ENCODE measurements at regions not wholly inside any gene's neighbourhood (a gene's known extent, or its start where the extent isn't known, plus 50 kb on each side); places are given as distances from the start of the nearest gene placed in this dataset.
"Not testable (repeated sequence)": the region's sequence is repeated elsewhere in the genome, so short reads cannot be mapped to it uniquely, and the experiment has no call there.

GRCh38 chr2:40564184-40564583 lies 112.3 kb upstream of the SLC8A1 start:
- no peak for DNase-seq (ENCODE audit: low read depth in 3 of 3)

DNA sequence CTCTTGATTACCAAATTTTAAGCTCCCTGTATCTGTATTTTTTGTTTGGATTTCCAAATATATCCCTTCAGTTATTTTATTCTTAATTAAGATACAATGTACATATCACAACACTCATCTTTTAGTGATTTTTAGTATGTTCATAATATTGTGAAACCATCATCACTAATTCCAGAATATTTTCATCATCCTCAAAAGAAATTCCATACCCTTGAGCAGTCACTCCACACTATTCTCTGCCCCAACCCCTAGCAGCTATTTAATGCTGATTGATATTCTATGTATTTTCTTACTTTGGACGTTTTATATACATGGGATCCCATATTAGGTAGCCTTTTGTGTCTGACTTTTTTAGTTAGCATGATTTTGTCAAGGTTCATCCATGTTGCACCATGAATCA lies 127.4 kb upstream of the SLC8A1 start:
- DNase-seq (ENCODE audit: low read depth in 3 of 3), result no peak

DNA sequence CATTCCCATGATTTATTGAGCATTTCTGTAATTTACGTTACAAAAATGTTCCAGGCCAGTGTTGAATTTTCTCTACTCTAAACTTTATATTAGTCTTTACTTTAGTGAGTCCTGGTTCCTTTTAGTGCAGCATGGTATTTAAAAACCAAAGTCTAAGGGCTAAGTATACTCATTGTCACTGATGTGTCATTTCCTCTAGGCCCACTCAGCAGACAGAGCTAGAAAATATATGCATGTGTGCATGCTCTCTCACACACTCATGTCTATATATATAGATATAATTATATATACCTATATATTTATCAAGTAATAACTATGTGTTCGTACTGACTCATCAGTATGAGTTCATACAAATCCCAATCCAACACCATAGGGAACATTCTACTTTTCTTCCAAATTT lies 132.5 kb upstream of the SLC8A1 start:
- DNase-seq (ENCODE audit: low read depth in 3 of 3), result no peak

GRCh38 chr2:40591774-40592173 lies 139.9 kb upstream of the SLC8A1 start:
- no peak for DNase-seq (ENCODE audit: low read depth in 3 of 3)

- DNase-seq (ENCODE audit: low read depth in 3 of 3), result no peak
Measured at GRCh38 chr2:40592218-40592617, 140.3 kb upstream of the SLC8A1 start.

- DNase-seq (ENCODE audit: low read depth in 3 of 3), result no peak
Measured at GRCh38 chr2:40606862-40607261, 155.0 kb upstream of the SLC8A1 start.

- DNase-seq (ENCODE audit: low read depth in 3 of 3), result no peak
Measured at GRCh38 chr2:40611196-40611595, 159.3 kb upstream of the SLC8A1 start.

DNA sequence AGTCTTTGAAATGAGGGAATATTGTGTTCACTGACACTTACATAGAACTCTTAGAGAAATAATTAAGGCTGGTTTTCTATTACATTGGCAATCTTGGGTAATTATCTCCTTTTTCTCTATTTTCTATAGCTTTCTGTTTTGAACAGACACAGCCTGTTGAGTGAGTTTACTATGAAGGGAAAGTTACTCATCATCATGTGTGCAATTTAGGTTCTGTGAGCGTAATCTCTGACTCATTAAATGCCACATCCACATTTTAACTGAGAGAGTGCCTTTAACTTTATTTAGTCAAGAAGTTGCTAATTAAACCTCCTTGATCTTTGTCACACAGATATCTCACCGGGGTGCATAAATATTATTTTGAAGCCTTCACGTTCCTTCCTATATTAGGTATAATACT lies 174.0 kb upstream of the SLC8A1 start:
- DNase-seq (ENCODE audit: low read depth in 3 of 3), result no peak

DNA sequence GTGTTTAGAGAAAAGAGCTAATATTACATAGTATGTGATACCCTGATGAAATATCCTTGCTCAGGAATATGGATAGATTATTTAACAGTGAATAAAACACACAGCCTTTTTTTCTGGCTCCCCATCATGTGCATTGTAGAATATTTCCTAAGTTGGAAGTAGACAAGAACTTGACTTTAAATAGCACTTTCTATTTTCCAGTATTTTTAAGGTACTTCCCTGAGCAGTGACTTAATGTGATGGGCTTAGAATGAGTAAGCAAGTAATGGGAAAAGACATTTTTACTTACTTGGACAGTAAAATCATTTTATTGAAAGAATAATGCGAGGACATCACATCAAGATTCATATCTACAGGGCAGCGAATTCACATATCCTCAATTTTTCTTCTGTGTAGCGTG lies 176.7 kb upstream of the SLC8A1 start:
- DNase-seq (ENCODE audit: low read depth in 3 of 3), result no peak

DNA sequence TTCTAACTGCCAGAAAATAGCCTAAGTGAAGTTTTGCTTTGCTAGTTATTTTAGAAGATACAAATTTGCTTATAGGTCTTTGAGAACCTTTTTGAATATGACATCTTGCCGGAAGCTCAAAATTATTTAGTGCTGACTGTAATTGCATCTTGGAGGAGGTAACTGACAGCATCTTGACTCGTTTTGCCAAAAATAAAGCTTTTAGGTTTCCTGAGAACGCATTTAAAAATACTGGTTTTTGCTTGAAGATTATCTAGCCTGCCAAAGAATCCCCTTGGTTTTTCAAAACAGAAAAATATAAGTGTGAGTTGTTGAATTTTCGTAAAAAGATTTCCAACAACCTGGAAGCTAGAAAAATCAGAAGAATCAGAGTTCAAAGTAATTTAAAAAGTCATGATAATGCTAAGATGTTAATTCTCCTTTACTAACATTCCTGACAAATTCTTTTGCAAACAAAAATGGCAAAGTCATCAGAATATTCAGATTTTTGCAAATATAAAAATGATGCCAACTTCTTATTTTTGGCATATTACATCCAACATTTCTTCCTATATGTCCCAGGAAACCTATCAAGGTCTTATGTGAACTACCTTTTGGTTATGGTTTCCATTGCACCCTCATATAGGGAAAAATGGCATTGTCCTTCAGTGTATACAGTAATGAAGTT lies 178.0 kb upstream of the SLC8A1 start:
- DNase-seq (ENCODE audit: low read depth in 3 of 3), result no peak

DNA sequence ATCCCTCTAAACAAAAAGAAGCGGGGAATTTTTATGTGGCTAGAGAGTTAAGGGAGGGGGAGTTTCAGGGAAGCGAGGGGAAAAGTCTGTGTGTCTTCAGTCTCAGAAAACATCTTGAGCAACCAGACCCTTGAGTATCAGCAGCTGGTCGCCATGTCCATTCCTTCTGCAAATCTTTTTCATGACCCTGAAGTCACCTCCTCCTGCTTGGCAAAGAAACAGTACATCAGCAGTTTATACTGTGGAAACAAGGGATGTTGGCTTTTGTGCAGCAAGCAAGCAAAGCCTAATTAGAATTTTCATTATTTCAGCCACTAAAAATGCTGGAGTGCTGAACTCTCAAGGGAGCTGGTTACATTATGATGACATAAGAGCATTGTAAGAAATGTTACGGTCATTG lies 187.4 kb upstream of the SLC8A1 start:
- DNase-seq (ENCODE audit: low read depth in 3 of 3), result no peak

- DNase-seq (ENCODE audit: low read depth in 3 of 3), result no peak
Measured at GRCh38 chr2:40642237-40642636, 190.3 kb upstream of the SLC8A1 start.

- DNase-seq (ENCODE audit: low read depth in 3 of 3), result no peak
Measured at GRCh38 chr2:40642726-40643125, 190.8 kb upstream of the SLC8A1 start.

- DNase-seq (ENCODE audit: low read depth in 3 of 3), result no peak
Measured at GRCh38 chr2:40646642-40647041, 194.8 kb upstream of the SLC8A1 start.

DNA sequence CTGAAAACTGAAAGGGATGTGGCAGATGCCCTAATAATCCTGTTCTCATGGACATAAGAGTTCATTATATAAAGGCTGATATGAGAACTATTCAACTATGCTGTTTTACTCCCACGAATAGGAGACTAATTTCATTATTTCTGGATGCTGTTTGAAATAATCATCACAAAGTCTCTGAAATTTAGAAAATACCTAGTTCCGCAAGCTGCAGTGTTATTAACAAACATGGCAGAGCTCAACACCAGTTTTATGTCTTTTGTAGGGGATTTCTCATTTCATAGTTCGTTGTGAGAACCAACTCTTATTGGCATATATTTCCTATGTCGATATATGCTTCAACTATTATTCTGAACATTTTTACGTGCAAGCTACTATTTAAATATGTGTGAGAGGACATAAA lies 200.3 kb upstream of the SLC8A1 start:
- no peak for DNase-seq (ENCODE audit: low read depth in 3 of 3)

- no peak for DNase-seq (ENCODE audit: low read depth in 3 of 3)
Measured at GRCh38 chr2:40653829-40654228, 201.9 kb upstream of the SLC8A1 start.

GRCh38 chr2:40654346-40654745 lies 202.5 kb upstream of the SLC8A1 start:
- no peak for DNase-seq (ENCODE audit: low read depth in 3 of 3)

GRCh38 chr2:40658941-40659340 lies 207.1 kb upstream of the SLC8A1 start:
- DNase-seq (ENCODE audit: low read depth in 3 of 3), result no peak

DNA sequence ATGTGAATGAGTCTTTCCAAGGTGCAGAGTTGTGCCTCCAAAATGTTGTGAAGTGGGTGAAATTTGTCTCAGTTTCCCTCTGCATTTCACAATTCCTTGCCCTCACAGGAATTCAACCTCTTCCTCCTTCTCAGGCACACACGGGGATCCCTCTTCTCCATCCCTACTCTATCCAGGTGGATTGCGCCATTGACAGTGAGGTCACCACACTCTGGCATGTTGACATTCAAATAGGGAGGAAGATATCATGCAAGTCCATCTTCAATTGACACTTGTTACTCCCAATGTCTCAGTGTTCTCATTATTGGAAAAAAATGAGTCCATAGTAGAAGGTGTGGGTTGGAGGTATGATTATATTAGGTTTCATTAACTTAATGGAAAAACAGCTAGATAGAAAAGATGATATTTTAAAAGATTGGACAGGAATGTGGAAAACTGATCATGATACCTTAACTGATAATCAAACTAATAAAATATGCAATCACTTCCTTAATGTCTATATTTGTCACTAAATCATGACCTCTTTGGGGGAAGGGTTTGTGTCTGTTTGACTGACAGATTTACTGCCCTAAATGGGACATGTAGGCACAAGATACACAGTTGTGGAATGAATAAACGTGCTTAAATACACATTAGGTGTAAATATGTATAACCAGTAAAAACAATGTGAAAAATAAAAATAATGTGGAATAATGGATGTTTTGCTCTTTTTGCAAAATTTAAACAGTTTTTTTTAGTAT lies 213.8 kb upstream of the SLC8A1 start:
- no peak for DNase-seq (ENCODE audit: low read depth in 3 of 3)

DNA sequence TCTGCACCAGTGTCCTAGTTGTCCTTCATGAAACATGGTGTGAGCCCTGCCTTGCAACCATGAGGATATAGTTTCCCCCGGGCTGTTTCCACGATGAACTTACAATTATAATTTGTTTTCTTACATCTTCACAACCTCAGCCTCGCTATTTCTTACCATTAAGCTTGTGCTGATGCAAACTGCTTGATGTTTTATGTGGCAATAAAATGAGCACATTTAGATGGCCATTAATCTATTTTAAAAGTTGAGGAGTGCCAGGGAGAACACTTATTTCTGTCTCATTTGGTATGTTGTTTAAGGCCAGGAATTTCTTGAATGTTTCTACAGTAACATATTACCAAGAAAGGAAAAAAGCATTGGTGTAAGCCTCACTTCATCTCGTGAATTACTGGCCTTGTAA lies 214.5 kb upstream of the SLC8A1 start:
- DNase-seq (ENCODE audit: low read depth in 3 of 3), result no peak

DNA sequence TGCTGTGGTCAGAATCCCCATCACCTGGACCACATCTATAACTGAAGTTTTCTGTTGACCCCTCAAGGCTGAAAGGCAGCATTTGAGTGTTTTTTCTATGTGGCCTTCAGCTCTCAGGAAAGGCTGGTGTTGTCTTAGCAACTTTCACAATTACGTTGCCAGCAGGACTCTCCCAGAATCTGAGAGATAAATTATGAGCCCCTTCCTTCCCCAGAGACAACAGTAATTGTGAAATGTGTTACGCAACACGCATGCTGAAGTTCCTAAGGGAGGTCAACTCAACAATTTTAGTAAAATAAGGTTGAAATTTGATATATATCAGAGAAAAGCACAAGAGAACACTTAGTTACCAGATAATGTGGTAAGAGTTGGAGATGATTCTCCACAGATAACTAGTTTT lies 216.5 kb upstream of the SLC8A1 start:
- DNase-seq (ENCODE audit: low read depth in 3 of 3), result no peak

- DNase-seq (ENCODE audit: low read depth in 3 of 3), result not testable (repeated sequence)
Measured at GRCh38 chr2:40676134-40676790, 224.4 kb upstream of the SLC8A1 start.

- no peak for DNase-seq (ENCODE audit: low read depth in 3 of 3)
Measured at GRCh38 chr2:40680547-40680946, 228.7 kb upstream of the SLC8A1 start.

All from stimulated activated CD4-positive, alpha-beta T cell treated with anti-CD3 and anti-CD28 coated beads, TNF-alpha, amount 100 ng/mL, for 24 hours (primary cell).